ENCODE measurements at regions not wholly inside any gene's neighbourhood (a gene's known extent, or its start where the extent isn't known, plus 50 kb on each side); places are given as distances from the start of the nearest gene placed in this dataset.
"Not testable (repeated sequence)": the region's sequence is repeated elsewhere in the genome, so short reads cannot be mapped to it uniquely, and the experiment has no call there.

- no peak for DNase-seq (ENCODE audit: low read depth)
- in situ Hi-C loops (cut with HindIII; ENCODE audit: low pct_unique_long_range_greater_than_20kb, low sequenced_read_pairs) = no loop called here
These were observed 364.6 kb upstream of the EPHA6 start for GRCh38 chr3:96449803-96450202.

DNA sequence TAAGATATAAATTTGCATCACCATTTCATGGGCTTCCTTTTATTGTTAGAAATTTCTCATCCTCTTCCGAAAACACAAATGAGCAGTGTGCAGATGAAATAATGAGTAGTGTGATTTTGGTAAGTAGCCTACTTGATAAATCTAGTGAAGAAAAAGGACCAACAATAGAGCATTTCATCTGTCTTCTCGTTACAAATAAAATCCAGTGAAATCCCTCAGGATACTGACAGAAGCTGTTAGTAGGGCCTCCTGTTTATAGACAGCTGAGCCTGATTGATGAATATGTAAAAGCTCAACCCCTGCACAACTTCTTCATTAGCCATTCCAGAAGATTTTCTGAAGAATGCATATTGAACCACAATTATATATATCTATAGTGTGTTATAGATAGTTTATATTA is 363.7 kb upstream of the EPHA6 start:
- in situ Hi-C loops (cut with HindIII; ENCODE audit: low pct_unique_long_range_greater_than_20kb, low sequenced_read_pairs) = no loop called here
- no peak for DNase-seq (ENCODE audit: low read depth)

- in situ Hi-C loops (cut with HindIII; ENCODE audit: low pct_unique_long_range_greater_than_20kb, low sequenced_read_pairs) = no loop called here
- DNase-seq (ENCODE audit: low read depth) = no peak
These were observed 348.9 kb upstream of the EPHA6 start for GRCh38 chr3:96465521-96465920.

- in situ Hi-C loops (cut with HindIII; ENCODE audit: low pct_unique_long_range_greater_than_20kb, low sequenced_read_pairs) = no loop called here
- no peak for DNase-seq (ENCODE audit: low read depth)
These were observed 348.0 kb upstream of the EPHA6 start for GRCh38 chr3:96466441-96466840.

DNA sequence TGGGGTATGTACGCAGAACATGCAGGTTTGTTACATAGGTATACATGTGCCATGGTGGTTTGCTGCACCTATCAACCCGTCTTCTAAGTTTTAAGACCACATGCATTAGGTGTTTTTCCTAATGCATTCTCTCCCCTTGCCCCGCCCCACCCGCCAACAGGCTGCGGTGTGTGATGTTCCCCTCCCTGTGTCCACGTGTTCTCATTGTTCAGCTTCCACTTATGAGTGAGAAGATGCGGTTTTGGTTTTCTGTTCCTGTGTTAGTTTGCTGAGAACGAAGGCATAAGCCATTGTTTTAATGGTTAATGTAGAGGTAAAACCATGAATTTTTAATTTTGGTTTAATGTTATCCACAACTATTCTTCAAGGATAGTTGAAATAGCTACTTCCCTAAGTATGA is 346.8 kb upstream of the EPHA6 start:
- DNase-seq (ENCODE audit: low read depth) = no peak
- in situ Hi-C loops (cut with HindIII; ENCODE audit: low pct_unique_long_range_greater_than_20kb, low sequenced_read_pairs) = no loop called here

- in situ Hi-C loops (cut with HindIII; ENCODE audit: low pct_unique_long_range_greater_than_20kb, low sequenced_read_pairs) = no loop called here
- peak; percentile 1 for DNase-seq (ENCODE audit: low read depth)
These were observed 335.9 kb upstream of the EPHA6 start for GRCh38 chr3:96478496-96478895.

- no peak for DNase-seq (ENCODE audit: low read depth)
- in situ Hi-C loops (cut with HindIII; ENCODE audit: low pct_unique_long_range_greater_than_20kb, low sequenced_read_pairs) = no loop called here
These were observed 333.5 kb upstream of the EPHA6 start for GRCh38 chr3:96480881-96481280.

- peak; percentile 0 for DNase-seq (ENCODE audit: low read depth)
- in situ Hi-C loops (cut with HindIII; ENCODE audit: low pct_unique_long_range_greater_than_20kb, low sequenced_read_pairs) = not testable (repeated sequence)
These were observed 331.2 kb upstream of the EPHA6 start for GRCh38 chr3:96483191-96483590.

- no peak for DNase-seq (ENCODE audit: low read depth)
- in situ Hi-C loops (cut with HindIII; ENCODE audit: low pct_unique_long_range_greater_than_20kb, low sequenced_read_pairs) = no loop called here
These were observed 330.6 kb upstream of the EPHA6 start for GRCh38 chr3:96483781-96484180.

DNA sequence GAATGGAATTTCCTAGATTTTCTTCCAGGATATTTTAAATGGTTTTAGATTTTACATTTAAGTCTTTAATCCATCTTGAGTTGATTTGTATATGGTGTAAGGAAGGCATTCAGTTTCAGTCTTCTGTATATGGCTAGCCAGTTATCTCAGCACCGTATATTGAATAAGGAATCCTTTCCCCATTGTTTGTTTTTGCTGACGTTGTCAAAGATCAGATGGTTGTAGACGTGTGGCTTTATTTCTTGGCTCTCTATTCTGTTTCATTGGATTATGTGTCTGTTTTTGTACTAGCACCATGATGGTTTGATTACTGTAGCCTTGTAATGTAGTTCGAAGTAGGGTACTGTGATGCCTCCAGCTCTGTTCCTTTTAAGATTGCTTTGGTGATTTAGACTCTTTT is 325.7 kb upstream of the EPHA6 start:
- no peak for DNase-seq (ENCODE audit: low read depth)
- in situ Hi-C loops (cut with HindIII; ENCODE audit: low pct_unique_long_range_greater_than_20kb, low sequenced_read_pairs) = no loop called here

GRCh38 chr3:96491023-96491422 is 323.4 kb upstream of the EPHA6 start:
- DNase-seq (ENCODE audit: low read depth) = no peak
- in situ Hi-C loops (cut with HindIII; ENCODE audit: low pct_unique_long_range_greater_than_20kb, low sequenced_read_pairs) = no loop called here

- in situ Hi-C loops (cut with HindIII; ENCODE audit: low pct_unique_long_range_greater_than_20kb, low sequenced_read_pairs) = no loop called here
These were observed 322.5 kb upstream of the EPHA6 start for GRCh38 chr3:96491868-96492267.

DNA sequence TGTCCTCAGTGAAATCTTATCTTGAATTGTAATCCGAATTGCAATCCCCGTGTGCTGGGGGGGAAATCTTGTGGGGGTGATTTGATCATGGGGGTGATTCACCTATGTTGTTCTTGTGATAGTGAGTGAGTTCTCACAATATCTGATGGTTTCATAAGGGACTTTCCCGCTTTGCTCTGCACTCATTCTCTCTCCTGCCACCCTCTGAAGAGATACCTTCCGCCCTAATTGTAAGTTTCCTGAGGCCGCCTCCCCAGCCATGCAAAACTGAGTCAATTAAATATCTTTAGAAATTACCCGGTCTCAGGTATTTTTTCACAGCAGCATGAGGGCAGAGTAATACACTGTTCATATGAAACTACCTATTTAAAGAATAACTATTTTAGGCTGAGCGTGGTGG is 304.1 kb upstream of the EPHA6 start:
- in situ Hi-C loops (cut with HindIII; ENCODE audit: low pct_unique_long_range_greater_than_20kb, low sequenced_read_pairs) = no loop called here
- DNase-seq (ENCODE audit: low read depth) = no peak

More at GRCh38 chr3:96491868-96492267, 322.5 kb upstream of the EPHA6 start:
- no peak for DNase-seq (ENCODE audit: low read depth)

- in situ Hi-C loops (cut with HindIII; ENCODE audit: low pct_unique_long_range_greater_than_20kb, low sequenced_read_pairs) = no loop called here
These were observed 277.2 kb upstream of the EPHA6 start for GRCh38 chr3:96537165-96537564.

DNA sequence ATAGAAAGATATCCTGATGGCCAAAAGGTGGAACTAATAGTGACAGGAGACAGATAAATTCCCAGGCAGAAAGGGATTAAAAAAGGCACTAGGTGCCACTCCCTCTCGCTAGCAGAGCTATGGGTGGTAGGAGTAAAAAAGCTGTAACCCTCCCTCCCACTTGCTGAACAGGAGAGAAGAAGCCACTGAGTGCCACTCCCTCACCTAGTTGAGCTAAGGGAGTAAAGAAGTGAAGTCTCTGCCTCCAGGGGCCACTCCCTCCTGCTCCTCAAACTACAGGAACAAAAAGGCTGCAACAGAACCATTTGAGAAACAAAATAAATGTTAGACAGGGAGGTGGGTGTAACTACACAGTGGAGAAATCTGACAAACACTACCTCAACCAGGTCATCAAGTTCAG is 276.2 kb upstream of the EPHA6 start:
- DNase-seq (ENCODE audit: low read depth) = no peak
- in situ Hi-C loops (cut with HindIII; ENCODE audit: low pct_unique_long_range_greater_than_20kb, low sequenced_read_pairs) = no loop called here

More at GRCh38 chr3:96537165-96537564, 277.2 kb upstream of the EPHA6 start:
- no peak for DNase-seq (ENCODE audit: low read depth)

DNA sequence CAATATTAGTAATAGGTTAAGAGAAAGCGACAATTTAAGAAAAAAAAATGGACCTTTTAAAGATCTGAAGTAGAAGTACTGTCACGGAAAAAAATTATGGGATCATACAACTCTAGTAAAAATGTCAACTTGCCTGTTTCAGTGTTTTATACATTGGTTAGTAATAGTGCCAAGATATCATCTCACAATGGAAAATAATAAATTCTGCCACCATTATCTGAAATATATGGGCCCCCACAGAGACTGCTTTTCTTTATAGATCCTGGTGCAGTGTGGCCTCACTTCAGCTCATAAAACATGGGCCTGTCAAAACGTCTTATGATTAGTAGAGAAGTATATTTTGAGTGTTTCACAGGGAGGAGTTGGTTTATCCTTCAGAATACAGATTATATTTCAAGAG is 266.3 kb upstream of the EPHA6 start:
- in situ Hi-C loops (cut with HindIII; ENCODE audit: low pct_unique_long_range_greater_than_20kb, low sequenced_read_pairs) = no loop called here
- DNase-seq (ENCODE audit: low read depth) = no peak

- DNase-seq (ENCODE audit: low read depth) = no peak
- in situ Hi-C loops (cut with HindIII; ENCODE audit: low pct_unique_long_range_greater_than_20kb, low sequenced_read_pairs) = no loop called here
These were observed 237.5 kb upstream of the EPHA6 start for GRCh38 chr3:96576935-96577334.

DNA sequence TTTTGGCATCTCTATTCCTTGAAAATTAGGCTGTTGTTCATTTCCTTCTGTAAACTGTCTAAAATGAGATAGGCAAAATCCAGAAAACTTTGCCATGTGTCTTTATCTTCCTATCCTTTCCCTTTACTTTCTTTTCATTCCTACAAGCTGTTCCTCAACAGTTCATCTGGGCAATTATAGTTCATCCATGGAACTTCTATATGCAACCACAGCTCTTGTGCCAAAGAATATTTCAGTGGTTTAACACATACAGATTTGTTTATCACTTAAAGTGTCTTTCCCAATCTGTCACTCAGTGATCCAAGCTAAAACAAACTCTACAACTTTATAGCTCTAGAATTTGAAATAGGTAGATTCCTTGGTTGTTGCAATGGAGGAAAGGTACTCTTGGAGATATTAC is 230.3 kb upstream of the EPHA6 start:
- no peak for DNase-seq (ENCODE audit: low read depth)
- in situ Hi-C loops (cut with HindIII; ENCODE audit: low pct_unique_long_range_greater_than_20kb, low sequenced_read_pairs) = no loop called here

GRCh38 chr3:96606865-96607264 is 207.5 kb upstream of the EPHA6 start:
- in situ Hi-C loops (cut with HindIII; ENCODE audit: low pct_unique_long_range_greater_than_20kb, low sequenced_read_pairs) = not testable (repeated sequence)

GRCh38 chr3:96619475-96619874 is 194.9 kb upstream of the EPHA6 start:
- in situ Hi-C loops (cut with HindIII; ENCODE audit: low pct_unique_long_range_greater_than_20kb, low sequenced_read_pairs) = no loop called here
- no peak for DNase-seq (ENCODE audit: low read depth)

More at GRCh38 chr3:96606865-96607264, 207.5 kb upstream of the EPHA6 start:
- not testable (repeated sequence) for DNase-seq (ENCODE audit: low read depth)

GRCh38 chr3:96622878-96623277 is 191.5 kb upstream of the EPHA6 start:
- in situ Hi-C loops (cut with HindIII; ENCODE audit: low pct_unique_long_range_greater_than_20kb, low sequenced_read_pairs) = no loop called here
- no peak for DNase-seq (ENCODE audit: low read depth)

Data from Caki2 (cell line).